GM21529 (cell line): ENCODE measurements at regions not wholly inside any gene's neighbourhood (a gene's known extent, or its start where the extent isn't known, plus 50 kb on each side); places are given as distances from the start of the nearest gene placed in this dataset.

Experiments
- ATAC-seq: cut with Tn5 transposase; IDR thresholded peaks from one replicate; pipeline ENCODE4 v1.9.1; 2021; ENCODE audit not compliant: unreplicated experiment

DNA sequence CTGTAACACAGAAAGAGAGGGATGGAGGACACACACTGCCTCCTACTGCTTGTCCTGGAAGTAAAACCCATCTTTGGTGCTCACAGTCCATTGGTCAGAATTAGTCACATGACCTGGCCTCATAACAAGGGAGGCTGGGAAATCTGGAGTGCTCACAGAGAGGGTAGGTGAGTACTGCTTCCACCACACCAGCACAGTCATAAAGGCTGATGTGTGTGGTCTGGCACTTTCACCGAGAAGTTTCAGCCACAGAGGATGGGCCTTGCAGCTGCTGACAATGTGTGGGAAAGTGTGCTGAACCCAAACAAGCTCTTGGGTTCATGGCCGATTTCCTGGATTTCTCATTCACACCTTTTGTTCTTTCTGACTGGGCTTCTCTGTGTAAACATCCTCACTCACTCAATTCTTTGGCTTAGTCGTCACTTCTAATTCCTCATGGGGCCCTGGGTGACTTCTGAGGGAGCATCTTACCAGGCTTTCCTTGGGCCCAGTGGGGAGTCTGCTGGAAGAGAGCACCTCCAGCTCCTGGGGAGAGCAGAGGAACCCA is 100.7 kb downstream of the ASB7 start:
- ATAC-seq = peak; percentile 99

DNA sequence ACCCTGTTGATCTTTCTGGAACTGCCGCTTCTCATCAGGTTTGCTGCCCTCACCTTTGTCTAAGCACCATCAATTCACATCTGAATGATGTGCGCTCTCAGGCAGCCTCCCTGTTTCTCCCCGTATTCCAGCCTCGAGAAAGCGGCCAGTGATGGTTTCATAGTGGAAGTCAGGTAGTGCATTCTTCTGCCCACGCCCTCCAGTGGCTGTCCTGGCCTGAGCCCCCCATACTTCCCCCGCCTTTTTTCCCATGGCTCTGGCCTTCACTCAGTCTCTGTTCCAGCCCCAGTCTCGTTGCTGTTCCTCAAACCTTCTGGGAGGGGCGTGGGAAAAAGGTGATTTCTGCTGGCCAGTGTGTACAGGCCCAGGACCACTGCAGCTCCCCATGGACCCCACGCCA is 101.3 kb downstream of the ASB7 start:
- ATAC-seq = no peak

DNA sequence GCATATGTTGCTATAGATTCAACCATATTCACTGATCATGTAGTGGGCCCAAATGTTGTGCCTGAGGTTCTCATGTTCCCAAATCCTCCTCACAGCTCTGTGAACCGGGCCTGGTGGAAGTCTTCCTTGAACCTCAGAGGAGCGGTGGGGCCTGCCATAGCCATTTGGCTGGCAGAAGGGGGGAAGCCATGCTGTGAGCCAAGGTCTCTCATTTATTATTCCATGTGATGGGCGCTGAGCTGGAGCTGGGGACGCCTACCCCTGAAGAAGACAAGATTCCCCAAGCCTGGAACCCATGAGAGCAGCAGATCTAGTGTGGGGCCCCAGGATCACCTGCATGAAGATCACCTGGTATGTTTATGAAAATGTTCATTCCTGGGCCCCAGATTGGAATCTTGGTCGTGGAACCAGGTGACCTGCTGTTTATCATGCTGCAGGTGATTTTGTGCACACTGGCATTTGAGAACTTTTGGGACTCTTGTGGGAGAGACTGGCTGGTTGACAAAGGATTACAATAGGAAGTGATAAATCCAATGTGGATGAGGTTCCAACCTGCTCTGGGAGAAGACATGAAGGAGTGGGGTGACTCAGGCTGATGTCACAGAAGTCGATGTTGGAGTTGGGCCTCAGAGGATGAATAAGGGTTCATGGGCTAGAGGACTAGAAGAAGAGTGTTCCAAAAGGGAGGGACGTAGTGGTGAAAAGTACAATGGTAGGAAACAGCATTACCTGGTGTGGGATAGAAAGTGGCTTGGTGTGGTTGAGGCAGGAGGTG is 102.1 kb downstream of the ASB7 start:
- no peak for ATAC-seq

DNA sequence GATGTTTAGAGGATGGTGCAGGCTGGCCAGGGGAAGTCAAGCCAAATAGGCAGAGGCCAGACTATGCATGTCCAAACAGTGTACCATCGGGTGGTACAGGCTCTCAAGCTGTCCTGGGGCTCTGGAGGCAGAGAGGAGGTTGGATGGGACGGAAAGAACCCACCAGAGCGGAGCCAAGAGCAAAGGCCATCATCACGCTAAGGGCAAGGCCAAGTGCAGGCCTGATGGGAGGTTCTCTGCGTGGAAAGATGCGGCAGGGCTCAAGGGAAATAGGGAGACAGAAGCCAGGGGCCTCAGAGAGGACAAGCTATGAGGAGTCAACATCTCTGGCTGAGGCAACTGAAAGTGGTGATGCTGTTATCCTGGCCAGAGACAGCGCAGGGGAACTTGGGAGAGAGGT is 102.7 kb downstream of the ASB7 start:
- no peak for ATAC-seq

DNA sequence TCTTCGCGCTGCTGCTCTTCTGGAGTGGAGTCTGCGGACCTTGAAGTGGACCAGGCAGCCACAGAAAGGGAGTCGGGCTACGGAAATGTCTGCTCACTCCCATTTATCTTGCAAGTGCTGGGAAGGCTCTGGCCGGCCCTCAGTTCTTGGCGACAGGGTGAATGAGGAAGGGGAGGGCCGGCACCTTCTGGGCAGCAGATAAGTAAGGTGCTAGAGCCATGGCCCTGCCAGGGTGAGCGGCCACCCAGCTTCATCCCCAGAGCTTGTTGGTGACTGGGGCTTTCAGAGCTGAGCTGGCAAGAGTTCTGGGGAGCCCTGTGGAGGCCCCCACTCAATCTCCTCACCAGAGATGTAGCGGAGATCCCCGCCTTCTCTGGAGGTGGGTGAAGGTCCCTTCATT is 103.5 kb downstream of the ASB7 start:
- ATAC-seq = no peak

DNA sequence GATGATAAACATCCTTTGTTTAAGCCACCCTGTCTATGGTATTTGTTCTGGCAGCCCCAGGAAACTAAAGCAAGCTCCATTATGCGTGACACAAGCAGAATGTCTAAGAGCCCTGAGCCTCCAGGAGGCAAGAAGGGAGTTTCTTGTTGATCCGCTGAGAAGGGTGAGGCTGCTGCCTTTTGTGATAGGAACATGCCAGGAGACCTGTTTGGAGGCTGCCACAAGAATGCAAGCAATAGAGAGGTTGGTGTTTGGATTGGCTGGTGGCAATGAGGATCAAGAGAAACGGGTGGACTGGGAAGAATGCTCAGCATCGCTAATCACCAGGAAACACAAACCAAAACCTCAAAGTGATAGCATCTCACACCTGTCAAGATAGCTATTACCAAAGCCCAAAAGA is 104.8 kb downstream of the ASB7 start:
- ATAC-seq = no peak

DNA sequence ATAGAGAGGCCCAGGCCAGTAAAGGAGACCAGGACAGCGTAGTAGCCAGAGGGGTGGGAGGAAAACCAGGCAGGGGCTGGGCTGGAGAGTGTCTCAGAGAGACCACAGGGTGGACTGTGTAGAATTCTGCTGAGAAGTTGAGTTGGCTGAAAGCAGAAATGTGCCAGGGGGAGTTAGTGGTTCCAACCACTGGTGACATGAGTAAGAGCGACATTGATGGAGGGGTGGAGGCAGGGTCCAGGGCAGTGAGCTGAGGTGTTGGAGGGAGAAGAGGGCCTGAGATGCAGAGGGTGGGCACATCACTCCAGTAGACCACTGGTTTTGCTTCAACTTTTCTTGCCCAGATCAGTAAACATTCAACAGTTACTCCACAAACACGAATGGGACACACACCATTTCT is 106.5 kb downstream of the ASB7 start:
- ATAC-seq = no peak

DNA sequence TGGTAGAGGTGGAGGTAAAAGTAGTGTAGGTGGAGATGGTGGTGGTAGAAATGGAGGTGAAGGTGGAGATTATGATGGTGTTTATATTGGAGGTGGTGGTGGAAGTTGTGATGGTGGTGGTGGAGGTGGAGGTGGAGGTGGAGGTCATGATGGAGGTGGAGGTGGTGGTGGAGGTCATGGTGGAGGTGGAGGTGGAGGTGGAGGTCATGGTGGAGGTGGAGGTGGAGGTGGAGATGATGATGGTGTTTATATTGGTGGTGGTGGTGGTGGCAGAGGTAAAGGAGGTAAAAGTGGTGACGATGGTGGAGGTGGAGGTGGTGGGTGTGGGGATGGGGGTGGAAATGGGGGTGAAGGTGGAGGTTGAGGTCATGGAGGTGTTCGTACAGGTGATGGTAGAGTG is 107.8 kb downstream of the ASB7 start:
- ATAC-seq = no peak

DNA sequence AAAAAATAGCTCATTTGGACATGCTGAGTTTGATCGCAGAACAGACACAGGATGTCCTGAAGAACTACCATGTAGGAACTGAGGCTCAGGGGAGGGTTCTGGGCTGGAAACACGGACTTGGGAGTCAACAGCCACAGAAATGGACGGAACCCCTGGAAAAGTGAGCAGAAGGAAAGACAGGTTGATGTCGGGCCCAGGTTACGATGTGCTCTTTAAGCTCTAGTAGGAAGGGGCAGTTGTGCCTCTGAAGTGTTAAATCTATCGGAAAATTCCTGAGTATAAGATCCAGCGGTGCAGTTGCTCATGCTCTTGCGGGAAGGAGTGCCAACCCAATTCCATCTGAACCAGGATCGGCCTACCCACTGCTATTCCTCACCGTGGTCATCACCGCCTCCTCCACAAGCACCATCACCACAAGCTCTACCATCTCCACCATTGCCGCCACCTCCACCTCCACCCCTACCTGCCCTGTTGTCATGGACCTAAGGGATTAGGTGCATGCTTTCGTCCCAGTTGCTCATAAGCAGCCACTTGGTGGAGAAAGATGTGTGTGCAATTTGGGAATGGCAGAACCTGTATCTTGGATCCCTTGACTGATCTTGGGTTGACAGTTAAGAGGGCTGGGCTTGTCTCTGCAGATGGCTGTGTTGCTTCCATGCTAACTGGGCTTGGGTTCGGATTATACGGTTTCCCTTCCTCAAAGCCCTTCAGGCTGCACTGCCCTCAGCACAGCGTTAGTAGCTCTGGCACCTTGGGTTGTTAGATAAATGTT is 108.5 kb downstream of the ASB7 start:
- ATAC-seq = no peak

DNA sequence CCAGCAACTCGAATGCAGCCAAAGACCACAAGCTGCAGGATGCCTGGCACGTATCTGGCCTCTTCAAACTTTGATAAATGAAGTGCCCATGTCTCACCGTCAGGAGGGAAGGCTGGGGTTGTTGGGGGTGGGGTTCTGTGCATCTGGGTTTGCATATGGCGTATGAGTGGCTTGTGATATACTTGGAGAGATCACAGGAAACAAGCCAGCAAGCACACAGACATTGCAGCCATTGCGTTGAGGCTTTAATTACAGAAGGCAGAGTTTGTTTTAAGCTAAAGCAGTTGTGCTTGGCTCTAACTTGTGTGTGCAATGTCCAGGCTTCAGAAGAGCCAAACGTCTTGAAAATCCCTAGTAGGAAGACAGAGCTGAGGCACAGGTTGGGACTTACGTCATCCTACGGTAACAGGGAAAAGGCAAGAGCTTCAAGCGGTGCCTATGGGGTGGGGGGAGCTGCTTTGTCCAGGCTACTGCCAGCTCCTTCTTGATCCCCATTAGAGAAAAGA is 109.2 kb downstream of the ASB7 start:
- ATAC-seq = no peak

DNA sequence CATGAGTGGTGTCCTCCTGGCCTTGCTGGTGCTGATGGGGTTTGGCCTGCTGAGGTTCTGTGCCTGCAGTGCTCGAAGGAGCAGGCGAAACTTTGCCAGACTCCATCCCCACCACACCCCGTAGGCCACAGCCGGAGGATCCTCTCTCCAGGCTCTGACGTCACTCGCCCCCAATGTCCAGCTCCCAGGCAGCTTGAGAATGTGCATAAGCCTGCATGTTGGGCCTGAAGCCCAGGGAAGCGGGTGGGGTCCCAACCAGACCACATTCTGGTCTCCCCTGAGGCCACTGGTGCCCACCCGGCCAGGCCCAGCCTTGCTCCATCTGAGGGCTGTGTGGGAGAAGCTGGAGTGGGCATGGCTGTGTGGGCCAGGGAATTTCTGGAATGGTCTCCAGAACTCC is 109.8 kb downstream of the ASB7 start:
- no peak for ATAC-seq

DNA sequence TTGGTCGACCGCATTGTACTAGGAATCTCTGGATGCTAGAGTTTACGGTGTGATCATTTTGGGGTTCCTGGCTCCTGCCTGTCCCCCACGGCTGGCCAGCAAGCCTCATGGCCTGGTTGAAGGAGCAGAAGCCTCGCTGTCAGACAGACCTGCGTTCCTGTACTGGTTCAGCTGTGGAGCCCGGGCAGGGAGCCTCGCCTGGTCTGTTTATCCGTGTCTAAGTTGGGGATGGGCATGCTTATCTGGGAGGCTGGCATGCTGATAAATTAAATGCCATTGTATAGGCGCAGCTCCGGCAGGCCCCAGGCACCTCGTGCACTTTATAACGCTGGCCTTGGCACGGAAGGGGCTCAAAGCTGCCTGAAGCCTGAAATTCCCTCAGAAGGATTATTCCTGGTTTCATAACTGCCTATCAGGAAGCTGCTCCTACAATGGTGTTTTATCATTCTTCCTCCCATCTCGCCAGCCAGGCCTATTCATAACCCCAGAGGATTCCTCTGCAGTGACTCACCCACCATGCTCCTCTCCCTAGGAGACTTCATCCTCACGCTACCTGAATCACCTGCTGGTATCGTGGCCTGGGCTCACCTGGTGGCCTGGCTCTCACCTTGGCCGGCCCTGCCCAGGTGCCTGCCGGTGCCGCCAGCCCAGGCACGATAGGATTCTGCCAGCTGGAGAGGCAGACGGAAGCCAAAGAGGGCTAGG is 110.9 kb downstream of the ASB7 start:
- ATAC-seq = no peak

DNA sequence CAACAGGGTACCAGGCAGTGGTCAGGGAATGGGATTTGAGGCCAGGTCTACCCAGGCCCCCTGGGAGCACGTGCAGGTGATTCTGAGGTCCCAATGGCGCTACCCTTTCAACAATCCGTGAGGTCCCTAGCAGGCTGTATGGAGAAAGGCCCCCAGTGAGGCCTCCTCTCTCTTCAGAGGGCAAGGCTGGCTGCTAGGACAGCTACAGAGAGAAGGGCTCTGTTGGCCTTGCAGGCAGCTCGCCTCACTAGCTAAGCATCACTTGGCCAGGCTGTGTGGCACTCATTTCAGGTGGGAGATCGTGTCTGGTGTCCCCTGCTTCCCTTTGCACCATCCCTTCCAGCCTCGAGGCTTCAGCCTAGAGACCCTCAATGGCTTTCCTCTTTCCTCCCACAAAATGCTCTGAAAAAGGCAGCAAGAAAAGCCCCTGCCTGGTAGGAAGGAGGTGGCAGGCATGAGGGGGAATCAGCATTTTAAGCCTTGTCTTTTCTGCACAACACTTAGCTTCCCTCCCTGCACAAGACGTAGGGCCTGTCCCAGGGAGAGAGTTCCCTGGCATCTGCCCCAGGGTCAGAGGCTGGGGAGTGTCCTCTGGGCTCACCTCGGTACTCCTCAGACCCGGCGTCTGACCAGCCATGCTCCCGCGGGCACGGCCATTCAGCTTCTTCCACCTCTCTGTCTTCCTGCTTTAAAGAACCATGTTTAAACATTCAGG is 111.8 kb downstream of the ASB7 start:
- ATAC-seq = no peak

DNA sequence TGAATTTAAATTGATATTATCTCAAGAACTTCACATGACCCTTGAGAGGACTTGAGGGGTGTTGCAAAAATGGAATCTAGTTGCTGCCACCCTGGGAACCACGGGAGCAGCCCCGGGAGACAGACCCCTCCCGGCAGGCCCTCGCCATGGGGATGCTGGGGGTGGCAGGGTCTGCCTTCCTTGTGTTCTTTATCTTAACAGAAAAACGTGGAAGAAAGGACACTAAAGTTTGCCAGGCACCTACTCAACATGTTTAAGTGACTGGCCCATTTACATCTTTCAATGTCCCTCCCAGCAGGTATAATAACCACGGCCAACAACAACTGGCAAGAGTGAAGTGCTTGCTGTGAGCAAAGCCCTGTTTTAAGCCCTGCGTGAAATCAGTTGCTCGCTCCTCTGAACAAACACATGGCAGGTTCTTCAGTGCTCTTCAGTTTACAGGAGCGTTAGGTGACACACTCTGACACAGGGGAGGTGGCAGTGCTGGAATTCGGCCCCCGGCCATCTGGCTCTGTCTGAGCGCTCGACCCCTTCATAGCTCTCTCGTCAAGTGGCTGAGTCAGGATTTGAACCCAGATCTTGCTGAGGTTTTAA is 112.5 kb downstream of the ASB7 start:
- ATAC-seq = no peak

DNA sequence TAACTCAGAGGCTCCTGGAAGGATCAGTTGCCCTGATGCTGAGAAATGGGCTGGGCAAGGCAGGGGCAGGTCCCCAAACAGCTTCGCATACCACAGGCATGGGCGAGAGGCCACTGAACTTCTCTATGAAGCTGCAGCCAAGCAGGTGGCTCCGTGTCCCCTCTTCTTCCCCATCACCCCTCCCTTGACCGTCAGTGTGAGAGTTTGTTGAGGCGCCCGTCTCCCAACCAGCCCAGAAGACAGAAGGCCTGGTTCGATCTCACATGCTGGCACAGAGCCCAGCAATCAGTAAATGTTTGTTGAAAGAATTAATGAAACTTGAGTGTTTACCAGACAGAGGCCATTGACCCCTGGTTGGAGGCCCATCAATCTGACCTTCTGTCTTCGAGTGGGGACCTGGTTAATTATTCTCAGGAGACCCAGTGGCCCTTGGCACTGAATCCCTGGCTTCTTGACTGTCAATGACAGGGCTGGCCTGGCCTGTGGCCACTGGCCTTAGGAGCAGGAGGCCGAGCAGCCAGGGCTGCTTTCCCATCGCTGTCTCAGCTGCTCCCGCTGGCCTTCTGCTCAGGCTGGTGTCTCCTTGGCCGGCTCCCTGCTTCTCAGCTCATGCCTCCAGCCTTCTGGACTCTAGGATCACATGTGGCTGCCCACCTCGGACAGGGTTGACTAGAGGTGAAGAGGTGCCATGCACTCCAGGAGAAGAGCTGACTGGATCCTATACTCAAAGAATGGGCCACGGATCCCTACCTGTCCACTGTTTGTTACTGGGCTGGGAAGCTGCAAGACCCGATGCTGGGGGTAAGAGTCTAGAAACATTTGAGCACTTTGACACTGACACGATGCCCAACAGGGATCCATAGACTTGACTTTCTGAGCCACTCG is 113.4 kb downstream of the ASB7 start:
- ATAC-seq = no peak

DNA sequence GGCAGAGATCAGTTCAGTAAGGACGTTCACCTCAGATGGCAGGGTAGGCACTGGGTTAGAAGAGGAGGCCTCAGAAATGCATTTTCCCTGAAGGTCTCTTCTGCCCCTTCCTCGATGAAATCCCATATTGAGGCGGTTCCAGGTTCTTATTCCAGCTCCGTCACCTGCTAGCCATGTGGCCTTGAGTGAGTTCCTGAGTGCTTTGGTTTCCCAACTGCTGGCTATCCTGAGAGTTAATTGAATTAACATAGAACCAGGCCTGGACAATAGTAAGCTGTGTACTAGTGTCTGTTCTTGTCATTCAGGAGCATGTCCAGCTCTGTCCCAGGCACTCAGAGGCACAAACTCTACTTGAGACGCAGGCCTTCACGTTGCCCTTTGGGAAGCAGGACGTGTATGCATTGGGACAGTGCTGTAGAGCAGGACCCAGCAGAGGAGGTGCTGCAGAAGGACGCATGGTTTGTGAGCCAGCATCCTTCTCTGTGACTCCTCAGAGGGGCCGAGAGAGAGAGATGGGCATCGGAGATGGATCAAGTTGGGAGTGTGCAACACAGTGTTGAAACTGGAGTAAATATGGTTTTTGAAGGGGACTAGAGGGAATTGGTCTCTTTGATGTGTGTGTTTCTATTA is 114.2 kb downstream of the ASB7 start:
- ATAC-seq = no peak

DNA sequence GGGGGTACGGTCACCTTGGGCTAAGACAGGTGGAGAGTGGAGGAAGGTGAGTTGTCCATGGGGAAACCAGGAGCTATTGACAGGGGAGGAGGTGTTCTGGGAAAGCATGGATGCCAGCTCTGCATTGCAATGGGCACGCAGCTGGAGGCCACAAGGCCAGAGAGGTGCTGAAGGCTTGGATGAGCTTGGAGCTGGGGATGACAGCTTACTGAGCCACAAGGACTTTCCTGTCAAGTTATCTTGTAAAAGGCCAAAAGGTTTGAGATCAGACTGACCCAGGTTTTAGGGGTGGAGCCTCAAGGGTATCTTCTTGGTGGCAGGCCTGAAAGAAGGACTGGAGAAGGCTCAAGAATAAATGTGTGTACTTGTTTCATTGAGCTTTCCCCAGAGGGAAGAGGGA is 115.2 kb downstream of the ASB7 start:
- no peak for ATAC-seq

DNA sequence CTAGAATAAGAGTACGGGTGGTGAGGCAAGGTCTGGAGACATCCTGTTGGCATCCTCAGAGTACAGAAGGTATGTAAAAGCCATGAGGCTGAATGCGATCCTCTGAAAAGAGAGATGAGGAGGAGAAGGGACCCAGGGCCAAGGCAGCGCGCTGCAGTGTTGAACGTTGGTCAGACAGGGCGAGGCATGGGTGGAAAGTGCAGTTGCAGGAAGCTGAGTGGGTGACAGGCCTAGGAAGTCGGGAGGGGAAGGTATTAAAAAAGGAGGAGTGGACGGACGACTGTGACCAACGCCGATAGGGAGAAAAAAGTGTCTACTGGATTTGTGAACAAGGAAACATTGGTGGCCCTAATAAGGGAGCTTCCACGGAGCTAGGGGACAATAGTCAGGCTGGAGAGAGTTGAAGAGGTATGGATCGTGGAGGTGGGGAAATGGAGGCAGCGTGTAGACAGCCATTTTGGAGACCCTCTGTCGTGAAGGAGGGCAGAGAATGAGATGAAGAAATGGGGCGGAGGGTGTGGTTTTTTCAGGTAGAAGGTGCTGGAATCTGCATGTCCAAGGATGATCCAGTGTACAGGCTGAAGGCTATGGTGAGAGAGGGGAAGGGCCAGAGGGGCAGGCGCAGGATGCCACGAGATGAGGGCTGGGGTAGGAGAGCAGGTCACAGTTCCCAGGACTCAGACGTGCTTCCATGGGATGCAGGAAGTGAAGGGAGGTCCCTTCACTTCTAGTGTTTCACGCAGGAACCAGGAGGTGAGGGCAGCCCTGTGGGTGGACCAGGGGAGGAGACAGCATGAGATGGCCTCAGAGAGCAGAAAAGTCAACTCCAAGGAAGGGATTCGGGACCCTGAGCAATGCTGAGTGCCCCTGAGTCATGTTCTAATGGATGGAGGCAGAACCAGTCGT is 115.9 kb downstream of the ASB7 start:
- no peak for ATAC-seq
